ENCODE measurements at regions not wholly inside any gene's neighbourhood (a gene's known extent, or its start where the extent isn't known, plus 50 kb on each side); places are given as distances from the start of the nearest gene placed in this dataset.

- BruUV-seq (replicated peaks): no TSS peak
- Histone ChIP-seq H3K9me3 (ENCODE audit: low read depth, low read length, poor library complexity, severe bottlenecking) (no peaks in the 10 kb centered on the region), H3K36me3 (ENCODE audit: insufficient read depth, low read length, poor library complexity, severe bottlenecking) (no peaks in the 10 kb centered on the region), H3K27ac (ENCODE audit: low read depth, low read length, poor library complexity, severe bottlenecking) (no peak overlapping the region), H3K4me1 (ENCODE audit: insufficient read depth, low read length, poor library complexity, severe bottlenecking) (no peaks in the 10 kb centered on the region), H3K4me3 (ENCODE audit: low read depth, low read length, poor library complexity, severe bottlenecking) (no peak overlapping the region), H3K27me3 (replicated peaks; ENCODE audit: insufficient read depth, low read depth, low read length, poor library complexity) (no peaks in the 10 kb centered on the region)
- intact Hi-C loops (cut with micrococcal nuclease; ENCODE audit: unreplicated experiment): no loop called here
- ChIA-PET POLR2A (ENCODE audit: low non-redundant PET) (no interaction called here), CTCF (no interaction called here)
- TF ChIP-seq, protein P1, sequence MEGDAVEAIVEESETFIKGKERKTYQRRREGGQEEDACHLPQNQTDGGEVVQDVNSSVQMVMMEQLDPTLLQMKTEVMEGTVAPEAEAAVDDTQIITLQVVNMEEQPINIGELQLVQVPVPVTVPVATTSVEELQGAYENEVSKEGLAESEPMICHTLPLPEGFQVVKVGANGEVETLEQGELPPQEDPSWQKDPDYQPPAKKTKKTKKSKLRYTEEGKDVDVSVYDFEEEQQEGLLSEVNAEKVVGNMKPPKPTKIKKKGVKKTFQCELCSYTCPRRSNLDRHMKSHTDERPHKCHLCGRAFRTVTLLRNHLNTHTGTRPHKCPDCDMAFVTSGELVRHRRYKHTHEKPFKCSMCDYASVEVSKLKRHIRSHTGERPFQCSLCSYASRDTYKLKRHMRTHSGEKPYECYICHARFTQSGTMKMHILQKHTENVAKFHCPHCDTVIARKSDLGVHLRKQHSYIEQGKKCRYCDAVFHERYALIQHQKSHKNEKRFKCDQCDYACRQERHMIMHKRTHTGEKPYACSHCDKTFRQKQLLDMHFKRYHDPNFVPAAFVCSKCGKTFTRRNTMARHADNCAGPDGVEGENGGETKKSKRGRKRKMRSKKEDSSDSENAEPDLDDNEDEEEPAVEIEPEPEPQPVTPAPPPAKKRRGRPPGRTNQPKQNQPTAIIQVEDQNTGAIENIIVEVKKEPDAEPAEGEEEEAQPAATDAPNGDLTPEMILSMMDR (conservative IDR thresholded peaks at IDR 0.05; ENCODE audit: low read depth, low read length): no peak
- TF ChIP-seq EZH2 (IDR thresholded peaks at IDR 0.05; ENCODE audit: borderline replicate concordance, low read depth, low read length, poor library complexity, severe bottlenecking): no peak
- no peak for DNase-seq (ENCODE audit: low spot score)
Observed at GRCh38 chr3:148190441-148190990, 507.2 kb upstream of the AGTR1 start.

GRCh38 chr3:148191966-148192365 lies 505.7 kb upstream of the AGTR1 start:
- Histone ChIP-seq H3K27me3 (replicated peaks; ENCODE audit: insufficient read depth, low read depth, low read length, poor library complexity) (no peaks in the 10 kb centered on the region), H3K4me3 (ENCODE audit: low read depth, low read length, poor library complexity, severe bottlenecking) (no peak overlapping the region), H3K9me3 (ENCODE audit: low read depth, low read length, poor library complexity, severe bottlenecking) (no peaks in the 10 kb centered on the region), H3K27ac (ENCODE audit: low read depth, low read length, poor library complexity, severe bottlenecking) (no peak overlapping the region), H3K4me1 (ENCODE audit: insufficient read depth, low read length, poor library complexity, severe bottlenecking) (no peaks in the 10 kb centered on the region), H3K36me3 (ENCODE audit: insufficient read depth, low read length, poor library complexity, severe bottlenecking) (no peaks in the 10 kb centered on the region)
- intact Hi-C loops (cut with micrococcal nuclease; ENCODE audit: unreplicated experiment): no loop called here
- no peak for TF ChIP-seq EZH2 (IDR thresholded peaks at IDR 0.05; ENCODE audit: borderline replicate concordance, low read depth, low read length, poor library complexity, severe bottlenecking)
- TF ChIP-seq, protein P1 (conservative IDR thresholded peaks at IDR 0.05; ENCODE audit: low read depth, low read length): no peak
- DNase-seq (ENCODE audit: low spot score): no peak
- BruUV-seq (replicated peaks): no TSS peak
- ChIA-PET POLR2A (ENCODE audit: low non-redundant PET) (no interaction called here), CTCF (no interaction called here)

DNA sequence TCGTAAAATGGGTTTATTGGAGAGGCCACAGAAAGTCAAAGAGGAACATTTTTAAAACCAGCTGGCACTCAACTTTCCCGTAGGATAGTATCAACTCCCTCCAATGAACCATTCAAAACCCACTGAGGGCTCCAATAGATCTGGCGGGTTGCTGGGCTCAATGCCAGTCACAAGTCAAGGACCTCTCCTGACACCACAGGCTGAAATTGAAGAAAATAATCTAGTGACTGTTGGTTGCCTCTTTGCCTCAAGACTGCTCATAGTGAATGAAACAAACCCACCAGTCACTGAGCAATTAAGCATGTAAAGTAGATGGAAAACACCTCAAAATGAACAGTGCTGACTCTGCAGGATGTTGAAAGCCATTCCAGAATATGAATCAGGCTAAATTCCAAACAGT lies 500.6 kb upstream of the AGTR1 start:
- TF ChIP-seq, protein P1 (conservative IDR thresholded peaks at IDR 0.05; ENCODE audit: low read depth, low read length): no peak
- TF ChIP-seq EZH2 (IDR thresholded peaks at IDR 0.05; ENCODE audit: borderline replicate concordance, low read depth, low read length, poor library complexity, severe bottlenecking): no peak
- no peaks in the 10 kb centered on the region for H3K36me3 ChIP-seq (ENCODE audit: insufficient read depth, low read length, poor library complexity, severe bottlenecking)
- no TSS peak for BruUV-seq (replicated peaks)
- no peaks in the 10 kb centered on the region for H3K9me3 ChIP-seq (ENCODE audit: low read depth, low read length, poor library complexity, severe bottlenecking)
- intact Hi-C loops (cut with micrococcal nuclease; ENCODE audit: unreplicated experiment): no loop called here
- ChIA-PET POLR2A (ENCODE audit: low non-redundant PET) (no interaction called here), CTCF (no interaction called here)
- DNase-seq (ENCODE audit: low spot score): no peak
- no peak overlapping the region for H3K4me3 ChIP-seq (ENCODE audit: low read depth, low read length, poor library complexity, severe bottlenecking)
- no peak overlapping the region for H3K27ac ChIP-seq (ENCODE audit: low read depth, low read length, poor library complexity, severe bottlenecking)
- no peaks in the 10 kb centered on the region for H3K4me1 ChIP-seq (ENCODE audit: insufficient read depth, low read length, poor library complexity, severe bottlenecking)
- H3K27me3 ChIP-seq (replicated peaks; ENCODE audit: insufficient read depth, low read depth, low read length, poor library complexity): no peaks in the 10 kb centered on the region

Data from A673 (cell line).